GM19025 (cell line): ENCODE measurements at regions not wholly inside any gene's neighbourhood (a gene's known extent, or its start where the extent isn't known, plus 50 kb on each side); places are given as distances from the start of the nearest gene placed in this dataset.

Experiments used
- ATAC-seq: cut with Tn5 transposase; IDR thresholded peaks from one replicate; pipeline ENCODE4 v1.9.1; 2021; ENCODE audit warnings: mild to moderate bottlenecking, low read depth, moderate library complexity; ENCODE audit not compliant: unreplicated experiment

DNA sequence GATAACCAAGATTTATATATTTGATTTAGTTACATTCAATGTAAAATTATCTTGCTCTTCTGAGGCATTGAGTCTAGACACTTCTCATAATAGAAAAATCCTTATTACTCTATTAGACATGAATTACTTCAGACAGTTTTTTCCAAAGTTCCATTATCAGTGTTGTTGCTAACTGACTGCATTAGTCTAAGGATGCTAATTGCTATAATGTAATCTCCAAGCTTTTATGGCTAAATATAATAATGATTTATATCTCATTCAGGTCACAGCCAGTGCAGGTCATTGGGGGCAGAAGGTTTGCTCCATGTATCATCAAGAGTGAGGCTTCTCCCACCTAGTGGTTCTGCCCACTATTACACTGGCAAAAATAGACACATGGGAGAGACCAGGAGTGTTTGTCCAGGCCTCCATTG lies 377.2 kb upstream of the DDI1 start:
- no peak for ATAC-seq

- no peak for ATAC-seq
Observed at GRCh38 chr11:103659743-103660142, 376.7 kb upstream of the DDI1 start.

GRCh38 chr11:103661185-103661584 lies 375.3 kb upstream of the DDI1 start:
- no peak for ATAC-seq

- no peak for ATAC-seq
Observed at GRCh38 chr11:103661991-103662390, 374.4 kb upstream of the DDI1 start.

DNA sequence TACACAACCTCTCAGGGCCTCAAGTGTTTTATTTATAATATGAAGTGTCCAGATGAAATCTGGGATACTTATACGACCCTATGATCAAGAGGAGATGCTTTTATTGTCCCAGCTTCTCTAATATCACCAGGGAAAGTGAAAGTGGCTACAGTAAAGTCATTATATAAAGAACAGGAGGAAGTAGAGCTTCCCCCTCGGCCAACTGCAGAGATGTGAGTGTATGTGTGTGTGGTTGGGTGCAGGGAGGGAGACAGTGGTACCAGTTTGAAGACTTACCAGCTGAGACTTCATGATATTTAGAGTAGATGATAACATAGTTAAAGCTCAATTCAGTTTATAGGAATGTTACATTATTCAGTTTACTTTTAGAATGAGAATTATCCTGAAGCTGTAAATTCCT lies 373.6 kb upstream of the DDI1 start:
- ATAC-seq: no peak

- no peak for ATAC-seq
Observed at GRCh38 chr11:103668859-103669258, 367.6 kb upstream of the DDI1 start.

- no peak for ATAC-seq
Observed at GRCh38 chr11:103671143-103671651, 365.2 kb upstream of the DDI1 start.

DNA sequence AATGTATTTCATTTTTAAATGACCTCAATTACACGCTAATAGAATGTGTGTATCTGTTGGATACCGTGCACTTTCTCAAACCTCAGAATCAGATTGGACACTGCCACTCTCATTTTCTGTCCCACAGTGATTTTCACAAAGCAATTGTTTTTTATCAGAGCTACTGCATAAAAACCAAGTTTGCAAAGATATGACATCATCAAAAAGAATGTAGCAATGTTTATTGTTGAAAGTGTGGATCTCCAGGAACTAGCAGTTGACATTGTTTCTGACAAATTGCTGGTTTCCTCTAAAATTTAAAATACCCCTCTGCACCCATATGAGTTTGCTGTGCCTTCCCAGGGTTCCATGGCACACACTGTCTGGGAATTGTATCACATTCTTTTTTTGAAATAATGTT lies 362.7 kb upstream of the DDI1 start:
- no peak for ATAC-seq

GRCh38 chr11:103676413-103676812 lies 360.0 kb upstream of the DDI1 start:
- ATAC-seq: no peak

GRCh38 chr11:103680826-103681225 lies 355.6 kb upstream of the DDI1 start:
- no peak for ATAC-seq

DNA sequence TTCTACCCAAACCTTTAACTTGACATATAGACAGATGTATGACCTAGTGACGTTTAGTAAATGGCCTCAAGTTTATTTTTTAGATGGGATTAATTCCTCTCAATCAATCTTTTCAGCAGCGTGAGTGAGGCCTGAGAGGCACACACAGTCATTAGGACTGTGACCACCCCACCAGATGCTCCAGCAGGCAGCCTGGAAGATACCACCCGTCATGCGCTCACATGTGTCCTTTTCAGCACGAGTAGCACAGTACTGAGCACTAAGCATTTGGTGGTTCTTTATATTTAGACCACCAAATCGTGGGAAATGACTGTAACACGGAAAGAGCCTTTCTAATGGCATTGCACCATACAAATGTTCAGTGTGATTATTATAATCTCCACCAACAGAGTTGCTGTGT lies 354.6 kb upstream of the DDI1 start:
- peak; percentile 9 for ATAC-seq

DNA sequence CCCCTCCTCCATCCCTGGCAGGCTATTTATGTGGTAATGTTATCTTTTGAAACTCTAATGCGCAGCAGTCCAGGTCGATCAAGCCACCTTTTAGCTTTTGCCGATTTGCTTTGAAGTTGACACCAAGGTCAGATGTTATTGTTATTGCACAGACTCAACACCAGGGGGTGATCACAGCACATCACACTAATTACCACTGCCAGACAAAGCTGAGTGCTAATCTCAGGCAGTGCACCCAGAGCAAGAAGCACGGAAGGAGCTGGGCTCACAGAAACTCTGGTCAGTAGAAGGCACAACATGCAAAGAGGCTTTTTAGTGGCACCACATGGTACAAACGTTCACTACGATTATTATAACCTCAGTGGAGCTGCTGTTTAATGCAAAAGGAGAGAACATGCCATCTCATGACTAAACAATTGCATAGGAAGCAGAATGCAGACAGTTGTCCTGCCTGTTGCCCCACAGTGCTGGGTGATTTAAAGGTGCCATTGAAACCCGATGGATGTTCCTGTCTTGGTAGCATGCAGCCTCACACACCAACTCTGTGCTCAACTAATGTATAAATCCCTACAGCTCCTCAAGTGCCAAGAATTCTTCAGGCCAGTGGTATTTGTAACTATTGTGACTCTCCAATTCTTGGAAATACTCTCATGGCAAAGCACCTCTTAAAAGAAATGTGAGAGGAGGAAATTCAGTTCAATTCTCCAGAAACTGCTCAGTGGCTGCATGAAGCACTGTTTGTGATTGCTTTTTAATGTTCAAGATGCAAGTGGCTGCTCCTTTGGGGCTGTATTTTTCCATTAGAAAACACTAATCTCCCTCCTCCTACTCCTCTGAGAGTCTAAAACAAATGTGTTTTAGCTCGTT lies 353.9 kb upstream of the DDI1 start:
- ATAC-seq: peak; percentile 84

- no peak for ATAC-seq
Observed at GRCh38 chr11:103683576-103683975, 352.9 kb upstream of the DDI1 start.

- no peak for ATAC-seq
Observed at GRCh38 chr11:103688924-103689323, 347.5 kb upstream of the DDI1 start.

GRCh38 chr11:103690356-103690755 lies 346.1 kb upstream of the DDI1 start:
- ATAC-seq: no peak

- ATAC-seq: no peak
Observed at GRCh38 chr11:103696123-103696522, 340.3 kb upstream of the DDI1 start.

DNA sequence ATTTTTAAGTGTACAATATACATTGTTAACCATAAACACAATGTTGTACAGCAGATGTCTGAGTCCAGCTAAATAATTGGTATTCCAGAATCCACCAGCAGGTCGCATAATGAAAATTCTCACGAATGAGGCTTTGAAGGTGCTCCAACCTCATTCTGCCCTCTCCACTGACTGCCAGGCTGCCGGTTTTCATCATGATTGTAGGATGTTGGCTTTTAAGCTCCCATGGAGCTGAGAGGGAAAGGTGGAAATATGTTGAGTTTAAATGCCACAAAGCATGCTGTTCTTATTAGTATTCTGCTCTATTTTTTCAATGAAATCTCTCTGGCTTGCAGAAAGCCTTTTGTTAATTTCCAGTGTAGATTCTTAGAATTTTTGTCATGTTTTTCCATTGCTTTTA lies 337.2 kb upstream of the DDI1 start:
- no peak for ATAC-seq

- ATAC-seq: no peak
Observed at GRCh38 chr11:103699656-103700055, 336.8 kb upstream of the DDI1 start.

- no peak for ATAC-seq
Observed at GRCh38 chr11:103700622-103701021, 335.8 kb upstream of the DDI1 start.

GRCh38 chr11:103703437-103703836 lies 333.0 kb upstream of the DDI1 start:
- no peak for ATAC-seq

GRCh38 chr11:103703954-103704353 lies 332.5 kb upstream of the DDI1 start:
- no peak for ATAC-seq

DNA sequence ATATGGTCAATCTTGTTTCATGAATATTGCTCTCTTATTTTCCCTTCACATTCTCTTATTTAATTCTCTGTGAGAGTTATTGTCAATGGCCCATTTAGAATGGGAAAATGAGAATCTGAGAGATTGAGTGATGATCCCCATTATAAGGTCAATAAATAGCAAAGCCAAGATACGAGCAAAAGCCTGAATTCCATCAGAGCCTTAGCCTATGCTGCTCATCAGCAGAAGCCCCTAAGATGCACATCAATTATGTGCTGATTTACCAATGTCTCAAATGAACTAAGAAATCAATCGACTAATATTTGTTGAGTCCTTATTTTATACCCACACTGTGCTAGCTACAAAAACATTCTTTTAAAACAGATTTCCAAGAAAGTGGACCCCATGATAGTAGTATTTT lies 330.8 kb upstream of the DDI1 start:
- ATAC-seq: no peak
